ENCODE measurements at regions not wholly inside any gene's neighbourhood (a gene's known extent, or its start where the extent isn't known, plus 50 kb on each side); places are given as distances from the start of the nearest gene placed in this dataset.

DNA sequence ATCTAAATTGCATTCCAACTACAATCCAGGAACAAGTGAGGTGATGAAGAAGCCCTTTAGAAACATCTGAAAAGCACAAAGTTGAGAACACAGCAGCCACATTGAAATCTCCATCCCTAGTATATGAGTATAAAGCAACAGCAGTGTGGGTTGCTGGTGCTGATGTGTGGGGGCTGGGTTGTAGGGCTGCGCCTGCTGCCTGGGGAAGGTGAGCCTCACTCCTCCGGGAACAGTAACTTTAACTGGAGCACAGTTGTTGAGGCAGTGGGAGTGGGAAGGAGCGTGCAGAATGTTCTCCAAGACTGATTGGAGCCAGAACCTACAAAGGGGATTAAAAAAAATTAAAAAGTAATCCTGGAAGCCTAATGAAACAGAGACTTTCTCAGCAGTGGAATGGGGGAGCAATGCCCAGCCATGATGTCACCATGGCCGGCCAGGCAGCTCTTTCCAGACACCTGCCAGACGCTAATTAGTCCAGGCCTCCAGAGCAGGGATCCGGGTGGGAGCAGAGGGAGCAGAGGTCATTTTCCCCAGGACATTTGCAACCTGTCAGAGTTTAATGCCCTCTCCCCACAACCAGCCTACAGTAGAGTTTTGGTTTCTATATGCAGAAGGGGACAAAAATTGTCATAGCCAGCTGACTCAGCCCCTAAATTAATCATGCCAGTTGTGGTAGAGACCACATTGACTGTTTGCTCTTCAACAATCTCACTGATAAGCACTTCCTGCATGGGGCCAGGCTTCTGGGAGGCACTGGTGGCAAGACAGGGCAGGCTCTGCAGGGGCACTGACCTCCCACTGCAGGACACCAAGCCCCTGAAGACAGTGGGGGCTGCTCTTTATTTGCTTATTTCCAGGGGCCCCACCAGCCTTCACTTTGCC, 133.0 kb upstream of the ZNF32 start:
- no peak for DNase-seq (ENCODE audit: low spot score)

- DNase-seq (ENCODE audit: low spot score) = no peak
Measured at GRCh38 chr10:43778571-43778970, 129.9 kb upstream of the ZNF32 start.

DNA sequence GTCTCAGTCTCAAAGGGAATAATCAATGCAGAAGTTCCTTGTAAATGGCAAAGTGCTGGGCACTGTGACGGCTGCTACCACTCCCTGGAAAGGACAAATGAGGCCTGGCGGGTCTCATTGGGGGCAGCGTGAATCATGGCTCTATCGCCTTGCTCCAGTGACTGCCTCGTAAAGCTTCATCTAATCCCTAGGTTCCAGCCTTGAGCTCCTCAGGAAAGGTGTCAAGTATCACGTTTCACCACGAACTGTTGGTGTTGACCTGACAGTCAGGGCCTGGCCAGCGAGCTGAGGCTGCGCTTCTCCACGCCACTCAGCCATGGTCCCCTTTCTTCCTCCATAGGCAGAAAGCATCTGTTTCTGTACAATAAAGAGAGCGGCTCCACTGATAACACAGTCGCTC, 126.7 kb upstream of the ZNF32 start:
- no peak for DNase-seq (ENCODE audit: low spot score)

- DNase-seq (ENCODE audit: low spot score) = no peak
Measured at GRCh38 chr10:43774234-43774769, 125.6 kb upstream of the ZNF32 start.

DNA sequence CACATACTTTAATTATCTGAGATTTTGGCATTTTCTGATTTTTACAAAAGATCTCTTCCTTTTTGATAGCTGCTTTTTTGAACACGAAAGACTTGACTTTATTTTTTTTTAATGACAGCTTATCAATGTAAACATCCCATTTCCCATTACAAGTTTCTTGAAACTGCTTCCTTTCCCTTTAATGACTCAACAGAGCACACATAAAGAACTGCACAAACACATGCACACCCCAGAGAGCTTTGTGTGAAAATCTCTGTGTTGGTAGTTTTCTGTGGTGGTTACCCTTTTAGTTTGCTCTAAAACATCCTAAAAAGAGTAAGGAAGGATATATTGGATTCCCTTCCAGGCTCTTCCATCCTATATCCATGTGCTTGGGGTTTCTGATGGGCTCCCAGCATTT, 125.1 kb upstream of the ZNF32 start:
- DNase-seq (ENCODE audit: low spot score) = no peak

DNA sequence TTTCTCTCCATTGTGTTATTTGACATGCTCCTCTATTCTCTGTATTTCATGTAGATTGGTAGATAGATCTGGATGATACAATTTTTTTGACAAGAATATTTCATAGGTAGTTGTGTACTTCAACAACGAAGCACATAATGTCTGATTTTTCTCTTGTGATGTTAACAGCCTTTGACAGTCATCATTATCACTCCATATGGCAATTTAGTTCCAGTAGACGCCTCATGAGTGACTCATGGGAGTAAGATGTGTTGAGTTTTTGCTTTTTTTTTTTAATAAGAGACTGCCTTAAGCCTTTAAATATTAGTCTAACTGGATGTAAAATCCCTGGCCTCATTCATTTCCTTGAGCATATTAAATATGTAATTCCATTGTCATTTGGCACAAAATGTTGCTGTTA, 123.5 kb upstream of the ZNF32 start:
- no peak for DNase-seq (ENCODE audit: low spot score)

GRCh38 chr10:43771675-43772074, 123.0 kb upstream of the ZNF32 start:
- no peak for DNase-seq (ENCODE audit: low spot score)

DNA sequence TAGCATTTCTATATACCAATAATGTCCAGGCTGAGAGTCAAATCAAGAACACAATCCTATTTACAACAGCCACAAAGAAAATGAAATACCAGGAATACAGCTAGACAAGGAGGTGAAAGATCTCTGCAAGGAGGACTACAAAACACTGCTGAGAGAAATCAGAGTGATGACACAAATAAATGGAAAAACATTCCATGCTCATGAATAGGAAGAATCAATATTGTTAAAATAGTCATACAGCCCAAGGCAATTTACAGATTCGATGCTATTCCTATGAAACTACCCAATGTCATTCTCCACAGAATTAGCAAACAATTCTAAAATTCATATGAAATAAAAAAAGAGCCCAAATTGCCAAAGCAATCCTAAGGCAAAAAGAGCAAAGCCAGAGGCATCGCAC, 116.8 kb upstream of the ZNF32 start:
- no peak for DNase-seq (ENCODE audit: low spot score)

DNA sequence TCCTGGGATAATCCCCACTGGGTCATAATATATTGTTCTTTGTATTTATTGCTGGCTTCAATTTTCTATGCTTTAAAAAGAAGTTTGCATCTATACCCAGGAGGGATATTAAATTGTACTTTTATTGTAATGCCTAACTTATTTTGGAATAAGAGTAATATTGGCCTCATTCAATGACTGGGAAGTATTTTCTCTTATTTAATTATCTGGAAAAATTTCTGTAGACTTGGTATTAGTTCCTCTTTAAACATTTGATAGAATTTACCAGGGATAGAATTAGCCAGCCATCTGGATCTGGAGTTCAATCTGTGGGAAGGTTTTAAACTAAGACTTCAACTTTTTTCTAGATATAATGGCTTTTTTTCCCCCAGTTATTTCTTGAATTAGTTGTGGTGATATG, 115.2 kb upstream of the ZNF32 start:
- DNase-seq (ENCODE audit: low spot score) = no peak

- no peak for DNase-seq (ENCODE audit: low spot score)
Measured at GRCh38 chr10:43760514-43760913, 111.8 kb upstream of the ZNF32 start.

DNA sequence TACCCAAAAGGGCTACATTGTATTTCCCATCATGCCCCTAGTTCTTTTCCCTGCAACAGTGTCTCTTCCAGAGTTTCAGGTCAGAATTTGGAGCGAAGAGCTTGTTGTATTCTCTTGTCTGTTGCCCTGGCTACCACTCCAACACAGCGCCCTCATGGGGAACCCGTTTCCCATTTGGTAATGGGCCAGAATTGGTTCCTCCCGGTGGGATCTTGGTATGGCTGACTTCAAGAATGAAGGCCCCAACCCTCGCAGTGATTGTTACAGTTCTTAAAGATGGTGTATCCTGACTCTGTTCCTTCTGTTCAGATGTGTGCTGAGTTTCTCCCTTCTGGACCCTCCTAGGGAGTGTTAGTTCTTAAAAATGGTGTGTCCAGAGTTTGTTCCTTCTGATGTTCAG, 110.5 kb upstream of the ZNF32 start:
- DNase-seq (ENCODE audit: low spot score) = no peak

DNA sequence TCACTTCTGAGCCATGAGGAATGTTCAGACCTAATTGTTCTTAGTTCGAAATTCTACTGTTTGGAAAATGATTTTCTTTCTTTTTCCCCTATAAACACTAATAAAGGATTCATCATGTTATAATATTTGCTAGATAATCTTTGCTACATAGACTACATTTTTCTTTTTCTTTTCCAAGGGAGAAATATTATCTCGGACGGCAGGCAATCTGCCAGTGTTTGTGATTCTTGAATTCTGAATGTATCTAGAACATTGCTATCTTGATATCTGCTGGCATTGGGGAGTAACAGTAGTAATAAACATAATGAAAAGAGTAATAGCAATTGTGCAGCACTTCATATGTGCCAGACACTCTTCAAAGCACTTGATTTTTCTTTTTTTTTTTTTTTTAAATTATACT, 107.7 kb upstream of the ZNF32 start:
- no peak for DNase-seq (ENCODE audit: low spot score)

GRCh38 chr10:43754569-43755260, 106.0 kb upstream of the ZNF32 start:
- DNase-seq (ENCODE audit: low spot score) = no peak

DNA sequence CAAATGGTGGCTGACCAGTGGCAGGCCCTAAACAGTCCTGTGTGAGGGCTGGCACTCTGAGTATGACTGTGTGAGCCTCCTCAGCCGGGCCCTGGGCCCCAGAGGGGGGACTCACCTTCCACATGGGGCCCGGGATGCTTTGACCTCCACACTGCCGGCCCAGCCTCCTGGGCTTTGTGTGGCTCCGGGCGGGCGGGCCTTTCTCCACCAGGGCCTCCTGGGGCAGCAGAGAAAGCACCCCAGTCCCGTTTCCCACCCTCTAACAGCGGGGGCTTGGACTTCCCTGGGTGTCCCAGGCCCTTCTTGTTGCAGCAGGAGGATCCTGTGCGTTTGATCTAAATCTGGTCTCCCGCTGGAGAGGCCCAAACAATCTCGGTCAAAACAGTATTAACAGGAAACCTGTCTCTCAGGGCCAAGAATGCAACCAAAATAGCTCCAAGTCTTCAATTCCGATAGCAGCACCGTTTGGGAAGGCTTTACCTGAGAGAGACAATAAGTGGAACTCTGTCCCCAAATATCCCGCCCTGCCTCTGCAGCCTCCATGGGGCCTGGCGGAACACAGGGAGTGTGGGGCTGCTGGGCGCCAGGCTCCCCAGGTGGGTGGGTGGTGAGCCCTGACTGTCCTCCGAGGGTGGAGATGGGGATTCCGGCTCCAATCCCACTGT, 104.8 kb upstream of the ZNF32 start:
- no peak for DNase-seq (ENCODE audit: low spot score)

- no peak for DNase-seq (ENCODE audit: low spot score)
Measured at GRCh38 chr10:43752682-43753081, 104.0 kb upstream of the ZNF32 start.

DNA sequence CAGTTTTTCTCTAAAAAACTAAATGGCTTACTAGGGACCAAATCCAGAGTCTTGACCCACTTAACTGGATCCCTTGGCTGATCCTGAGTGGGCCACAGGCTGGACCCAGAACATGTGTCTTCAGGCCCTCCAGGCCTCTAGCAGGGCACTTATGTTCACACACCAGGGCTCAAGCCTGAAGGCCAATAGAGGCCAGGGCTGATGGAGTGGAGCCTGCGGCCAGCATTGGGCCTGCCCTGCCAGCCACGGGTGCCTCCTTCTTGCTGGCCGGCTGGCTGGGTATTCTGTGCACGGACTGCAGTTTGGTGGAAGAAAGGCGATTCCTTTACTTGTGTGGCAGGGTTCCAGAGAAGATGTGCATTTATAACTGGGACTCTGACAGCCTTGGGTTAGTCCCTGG, 103.0 kb upstream of the ZNF32 start:
- no peak for DNase-seq (ENCODE audit: low spot score)

DNA sequence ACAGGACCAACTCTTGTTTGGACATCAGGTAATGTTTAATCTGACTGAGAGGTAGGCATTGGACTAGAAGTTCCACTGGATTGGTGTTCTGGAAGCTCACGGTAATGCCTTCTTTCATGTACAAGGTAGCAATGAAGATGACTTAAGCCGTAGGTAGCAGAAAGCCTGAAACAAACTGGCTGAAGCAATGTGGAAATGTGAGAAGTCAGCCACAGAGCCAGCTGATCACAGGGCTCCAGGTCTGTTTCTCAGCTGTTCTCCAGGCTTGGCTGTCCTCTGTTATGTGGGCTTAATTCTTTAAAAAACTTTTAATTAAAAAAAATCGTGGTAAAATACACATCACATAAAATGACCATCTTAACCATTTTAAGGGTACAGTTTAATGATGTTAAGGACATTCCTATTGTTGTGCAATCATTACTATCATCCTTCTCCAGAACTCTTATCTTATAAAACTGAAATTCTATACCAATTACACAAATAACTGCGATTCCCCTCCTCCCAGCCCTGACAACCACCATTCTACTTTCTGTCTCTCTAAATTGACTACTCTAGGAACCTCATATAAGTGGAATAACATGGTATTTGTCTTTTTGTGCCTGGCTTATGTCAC, 101.4 kb upstream of the ZNF32 start:
- DNase-seq (ENCODE audit: low spot score) = no peak

DNA sequence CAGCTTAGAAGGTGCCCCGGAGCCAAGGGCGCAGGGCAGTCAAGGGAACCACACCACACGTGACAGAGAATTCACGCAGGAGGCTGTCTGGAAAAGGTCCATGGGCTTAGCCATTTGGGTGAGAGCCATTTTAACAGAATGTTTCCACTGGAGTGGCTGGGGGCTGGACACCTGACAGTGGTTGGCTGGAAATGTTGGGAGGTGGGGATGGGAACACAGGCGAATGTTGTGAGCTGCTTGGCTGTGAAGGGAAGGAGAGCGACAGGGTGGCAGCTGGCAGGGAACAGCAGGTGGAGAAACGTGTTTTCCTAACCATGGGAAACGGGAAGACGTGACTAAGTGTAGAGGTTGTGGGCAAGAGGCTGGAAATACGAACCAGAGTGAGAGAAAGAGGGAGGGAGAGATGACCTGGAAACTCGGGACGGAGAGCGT, 100.5 kb upstream of the ZNF32 start:
- DNase-seq (ENCODE audit: low spot score) = no peak

DNA sequence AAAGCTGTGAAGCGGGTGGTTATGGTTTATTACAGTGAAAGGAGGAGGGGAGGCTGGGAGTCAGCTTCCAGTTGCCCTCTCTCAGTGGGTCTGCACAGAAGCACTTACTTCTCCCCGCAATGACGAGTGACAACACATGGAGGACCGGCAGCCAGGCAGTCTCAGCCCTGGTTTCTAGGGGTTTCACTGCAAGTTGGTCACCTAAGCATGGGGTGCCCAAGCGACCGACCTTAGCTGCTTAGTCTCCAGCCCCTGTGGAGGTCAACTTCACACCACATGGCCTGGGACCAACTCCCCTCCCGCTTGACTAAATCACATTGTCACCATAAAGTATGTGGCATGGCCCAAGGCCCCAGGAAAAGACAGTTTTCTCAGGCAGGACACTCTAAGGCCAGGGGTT, 99.9 kb upstream of the ZNF32 start:
- DNase-seq (ENCODE audit: low spot score) = no peak

DNA sequence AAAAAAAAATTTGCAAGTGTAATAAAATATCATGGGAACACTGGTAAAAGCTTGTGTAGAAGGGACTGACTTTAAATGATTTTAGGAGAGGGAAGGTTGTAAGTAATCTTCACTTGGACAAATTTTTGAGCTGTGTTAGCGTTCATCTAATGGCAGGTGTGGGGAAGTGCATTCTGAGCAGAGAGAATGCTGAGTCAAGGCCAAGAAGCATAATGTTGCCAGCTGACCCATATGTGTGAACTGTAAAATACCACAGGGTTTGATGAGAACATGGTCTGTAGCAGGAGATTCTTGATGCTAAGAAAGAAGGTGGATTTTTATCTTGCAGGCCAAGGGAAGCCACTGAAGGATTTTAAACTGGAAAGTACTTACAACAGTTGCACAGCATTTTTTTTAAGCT, 98.2 kb upstream of the ZNF32 start:
- DNase-seq (ENCODE audit: low spot score) = no peak

DNA sequence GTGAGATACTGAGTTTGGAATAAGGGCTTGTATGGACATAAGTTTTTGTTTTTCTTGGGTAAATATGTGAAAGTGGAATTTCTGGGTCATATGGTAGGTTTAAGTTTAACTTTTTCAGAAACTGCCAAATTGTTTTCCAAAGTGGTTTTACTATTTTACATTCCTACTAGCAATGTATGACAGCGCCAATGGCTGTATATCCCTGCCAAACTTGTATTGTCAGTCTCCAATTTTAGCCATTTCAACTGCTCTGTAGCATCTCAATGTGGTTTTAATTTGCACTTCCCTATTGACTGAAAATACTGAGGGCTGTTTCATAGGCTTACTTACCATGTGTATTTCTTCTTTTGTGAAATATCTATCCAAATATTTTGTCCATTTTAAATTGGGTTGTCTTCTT, 90.5 kb upstream of the ZNF32 start:
- no peak for DNase-seq (ENCODE audit: low spot score)

- no peak for DNase-seq (ENCODE audit: low spot score)
Measured at GRCh38 chr10:43737003-43737402, 88.3 kb upstream of the ZNF32 start.
